Effector memory CD4-positive, alpha-beta T cell (primary cell): ENCODE measurements at regions not wholly inside any gene's neighbourhood (a gene's known extent, or its start where the extent isn't known, plus 50 kb on each side); places are given as distances from the start of the nearest gene placed in this dataset.

Experiments used
- DNase-seq, 3 donors: peaks; one replicate each; pipeline ENCODE4 v3.0.0-alpha.2; 2020
- H3K27ac ChIP-seq: 2 replicates; pipeline ENCODE4 v1.7.0; 2013; ENCODE audit warnings: mild to moderate bottlenecking, low read length, moderate library complexity; ENCODE audit not compliant: insufficient read depth, poor library complexity, severe bottlenecking
- H3K27me3 ChIP-seq: replicated peaks from 2 replicates; pipeline ENCODE4 v1.7.0; 2013; ENCODE audit warnings: mild to moderate bottlenecking, low read length; ENCODE audit not compliant: insufficient read depth, control insufficient read depth, poor library complexity, severe bottlenecking
- H3K36me3 ChIP-seq: 2 replicates; pipeline ENCODE4 v1.7.0; 2013; ENCODE audit warnings: mild to moderate bottlenecking, low read length, moderate library complexity; ENCODE audit not compliant: control insufficient read depth, insufficient read depth
- H3K4me1 ChIP-seq: 2 replicates; pipeline ENCODE4 v1.7.0; 2013; ENCODE audit warnings: low read length, mild to moderate bottlenecking; ENCODE audit not compliant: control insufficient read depth, insufficient read depth, poor library complexity, severe bottlenecking
- H3K4me3 ChIP-seq: 2 replicates; pipeline ENCODE4 v1.7.0; 2013; ENCODE audit warnings: low read length, low read depth, mild to moderate bottlenecking; ENCODE audit not compliant: insufficient read depth, poor library complexity, severe bottlenecking
- H3K9me3 ChIP-seq: 2 replicates; pipeline ENCODE4 v1.7.0; 2013; ENCODE audit warnings: mild to moderate bottlenecking, low read length, moderate library complexity; ENCODE audit not compliant: control insufficient read depth

DNA sequence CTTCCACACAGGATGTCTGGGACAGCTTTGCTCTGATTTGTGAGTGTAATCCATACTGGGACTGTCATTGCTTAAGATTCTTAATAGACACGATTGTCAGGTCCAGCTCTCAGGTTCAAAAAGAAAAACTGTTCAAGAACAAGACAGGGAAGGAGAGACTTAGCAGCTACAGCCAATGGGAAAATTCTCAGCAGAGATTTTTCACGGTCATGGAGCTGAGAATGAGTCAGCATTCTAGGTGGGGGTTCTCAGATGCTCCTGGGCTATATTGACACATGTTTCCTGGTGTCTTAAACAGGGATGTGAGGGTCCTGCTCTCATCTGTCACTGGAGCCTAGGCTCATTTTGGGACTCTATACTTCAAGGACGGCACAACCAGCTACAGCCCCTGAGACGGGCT, 318.3 kb downstream of the RRAGC start:
- DNase-seq = no peak
- no peaks in the 10 kb centered on the region for H3K36me3 ChIP-seq
- H3K4me3 ChIP-seq = no peak overlapping the region
- no peaks in the 10 kb centered on the region for H3K4me1 ChIP-seq
- H3K27me3 ChIP-seq = no peaks in the 10 kb centered on the region
- H3K27ac ChIP-seq = no peak overlapping the region
- no peaks in the 10 kb centered on the region for H3K9me3 ChIP-seq

DNA sequence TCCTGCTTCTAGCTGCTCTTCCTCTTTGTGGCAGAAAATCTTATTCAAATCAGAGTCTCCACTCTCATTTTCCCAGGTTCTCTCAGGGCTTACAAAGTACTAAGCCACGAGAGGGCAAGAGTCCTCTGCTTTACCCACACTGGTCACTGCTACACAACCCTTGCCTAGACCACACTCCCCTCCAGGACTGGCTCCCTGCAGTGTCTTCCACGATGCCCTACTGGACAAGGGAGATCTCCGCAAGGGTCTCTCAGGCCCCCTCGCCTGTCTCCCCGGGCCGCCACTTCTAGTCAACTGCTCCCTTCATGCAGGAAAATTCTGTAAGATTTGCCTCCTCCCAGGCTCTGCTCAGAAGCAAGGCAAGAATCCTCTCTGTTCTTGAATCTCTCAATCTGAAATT, 319.6 kb downstream of the RRAGC start:
- H3K4me3 ChIP-seq = no peak overlapping the region
- no peaks in the 10 kb centered on the region for H3K27me3 ChIP-seq
- H3K27ac ChIP-seq = no peak overlapping the region

DNA sequence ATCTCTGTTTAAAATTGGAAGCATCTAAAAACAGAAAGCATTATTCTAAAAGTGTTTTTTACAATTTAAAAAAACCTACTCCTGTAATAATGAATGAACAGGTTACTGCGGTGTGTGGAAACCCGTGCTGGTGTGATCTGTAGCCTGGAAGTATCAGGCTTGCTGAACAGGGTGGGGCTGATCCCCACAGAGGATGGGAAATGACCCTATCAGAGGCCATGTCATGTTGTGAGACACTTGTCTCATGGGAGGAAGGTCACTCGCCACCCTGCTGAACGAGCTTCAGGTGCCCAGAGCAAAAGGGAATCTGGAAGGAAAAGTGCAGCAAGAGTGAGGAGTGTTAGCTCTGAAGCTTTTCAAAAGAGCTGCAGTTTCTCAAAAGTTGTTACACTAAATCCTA, 320.7 kb downstream of the RRAGC start:
- no peak overlapping the region for H3K27ac ChIP-seq
- H3K9me3 ChIP-seq = no peaks in the 10 kb centered on the region
- H3K27me3 ChIP-seq = no peaks in the 10 kb centered on the region
- DNase-seq = no peak
- H3K4me1 ChIP-seq = no peaks in the 10 kb centered on the region
- H3K36me3 ChIP-seq = no peaks in the 10 kb centered on the region
- H3K4me3 ChIP-seq = no peak overlapping the region

More for the DNA sequence above, 319.6 kb downstream of the RRAGC start:
- H3K9me3 ChIP-seq = no peaks in the 10 kb centered on the region
- DNase-seq = no peak
- no peaks in the 10 kb centered on the region for H3K36me3 ChIP-seq
- H3K4me1 ChIP-seq = no peaks in the 10 kb centered on the region

DNA sequence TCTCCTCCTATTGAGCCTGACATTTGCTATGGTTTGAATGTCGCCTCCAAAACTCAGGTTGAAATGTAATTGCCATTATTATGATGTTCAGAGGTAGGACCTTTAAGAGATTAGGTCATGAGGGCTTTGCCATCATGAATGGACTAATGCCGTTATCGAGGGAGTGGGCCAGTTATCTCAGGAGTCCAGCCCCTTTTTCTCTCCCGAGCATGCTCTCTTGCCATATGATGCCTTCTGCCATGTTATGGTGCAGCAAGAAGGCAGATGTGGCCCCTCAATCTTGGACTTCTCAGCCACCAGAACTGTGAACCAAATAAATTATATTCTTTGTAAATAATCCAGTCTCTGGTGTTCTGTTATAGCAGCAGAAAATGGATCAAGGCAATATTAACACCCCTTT, 323.5 kb downstream of the RRAGC start:
- Histone ChIP-seq H3K4me1 (no peaks in the 10 kb centered on the region), H3K27ac (no peak overlapping the region), H3K4me3 (no peak overlapping the region), H3K36me3 (no peaks in the 10 kb centered on the region), H3K27me3 (no peaks in the 10 kb centered on the region), H3K9me3 (no peaks in the 10 kb centered on the region)
- DNase-seq = no peak

DNA sequence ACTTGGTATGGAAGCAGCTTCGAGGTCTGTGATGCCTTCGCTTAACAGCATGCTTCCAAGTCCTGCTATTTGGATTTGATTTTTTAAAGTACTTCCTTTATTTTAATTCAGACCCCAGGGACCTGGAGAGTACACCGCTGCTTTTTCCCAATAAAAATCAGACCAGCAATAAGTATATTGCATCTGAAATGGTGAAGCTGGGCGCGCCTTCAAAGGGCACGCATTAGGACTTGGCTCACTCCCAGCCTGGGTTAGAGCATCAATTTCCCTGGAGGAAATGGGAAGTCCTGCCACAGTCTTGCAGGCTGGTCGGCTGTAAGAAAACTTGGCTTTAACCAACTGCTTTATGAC, 325.1 kb downstream of the RRAGC start:
- Histone ChIP-seq H3K27ac (no peak overlapping the region), H3K9me3 (no peaks in the 10 kb centered on the region), H3K4me1 (no peaks in the 10 kb centered on the region), H3K27me3 (no peaks in the 10 kb centered on the region), H3K36me3 (no peaks in the 10 kb centered on the region), H3K4me3 (no peak overlapping the region)
- no peak for DNase-seq

DNA sequence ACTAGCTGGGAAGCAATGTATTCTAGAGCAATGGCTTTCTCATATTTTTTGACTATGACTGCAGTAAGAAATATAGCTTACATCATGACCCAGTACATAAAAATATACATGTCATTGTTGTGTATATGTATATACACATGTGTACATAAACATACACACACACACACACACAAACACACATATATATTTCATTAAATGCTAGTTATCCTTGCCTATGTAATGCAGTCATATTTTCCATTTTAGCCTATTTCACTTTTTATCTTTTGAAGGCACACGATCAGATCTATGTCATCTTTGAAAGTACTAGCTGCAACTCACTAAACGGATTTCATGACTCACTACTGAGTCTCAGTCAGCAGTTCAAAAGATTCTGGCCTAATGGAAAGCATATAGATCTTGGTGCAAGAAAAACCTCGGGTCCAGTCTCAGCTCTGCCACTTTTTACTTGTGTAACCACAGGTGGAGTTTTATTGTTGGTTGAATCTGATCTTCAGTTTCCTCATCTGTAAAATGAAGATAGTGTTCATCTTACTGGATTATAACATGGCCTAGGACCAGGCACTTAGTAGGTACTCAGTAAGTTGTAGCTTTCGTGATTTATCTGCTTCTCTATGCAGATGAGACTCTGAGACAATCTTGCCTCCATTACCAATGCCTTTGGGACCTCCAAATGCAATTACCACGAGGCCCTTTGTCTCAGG, 325.6 kb downstream of the RRAGC start:
- Histone ChIP-seq H3K27me3 (no peaks in the 10 kb centered on the region), H3K4me3 (no peak overlapping the region), H3K36me3 (no peaks in the 10 kb centered on the region), H3K4me1 (no peaks in the 10 kb centered on the region), H3K9me3 (no peaks in the 10 kb centered on the region), H3K27ac (no peak overlapping the region)
- DNase-seq = no peak

DNA sequence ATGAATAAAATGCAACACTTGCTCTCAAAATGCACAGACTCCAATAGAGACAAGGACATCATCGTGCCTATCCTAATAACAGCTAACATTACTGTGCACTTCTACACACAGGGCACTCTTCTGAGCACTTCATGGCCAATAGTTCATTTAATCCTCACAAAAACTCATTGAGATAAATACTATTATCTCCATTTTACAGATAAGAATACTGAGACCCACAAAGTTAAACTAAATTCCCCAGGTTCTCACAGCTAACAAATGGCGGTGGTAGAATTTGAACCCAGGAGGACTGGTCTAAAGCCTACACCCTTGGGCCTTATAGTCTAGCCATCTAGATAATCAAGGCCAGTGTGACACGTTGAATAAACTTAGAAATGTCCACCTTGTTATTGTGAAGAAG, 328.6 kb downstream of the RRAGC start:
- no peaks in the 10 kb centered on the region for H3K36me3 ChIP-seq
- no peaks in the 10 kb centered on the region for H3K9me3 ChIP-seq
- no peak overlapping the region for H3K27ac ChIP-seq
- no peak overlapping the region for H3K4me3 ChIP-seq
- no peaks in the 10 kb centered on the region for H3K4me1 ChIP-seq
- H3K27me3 ChIP-seq = no peaks in the 10 kb centered on the region
- DNase-seq = no peak

DNA sequence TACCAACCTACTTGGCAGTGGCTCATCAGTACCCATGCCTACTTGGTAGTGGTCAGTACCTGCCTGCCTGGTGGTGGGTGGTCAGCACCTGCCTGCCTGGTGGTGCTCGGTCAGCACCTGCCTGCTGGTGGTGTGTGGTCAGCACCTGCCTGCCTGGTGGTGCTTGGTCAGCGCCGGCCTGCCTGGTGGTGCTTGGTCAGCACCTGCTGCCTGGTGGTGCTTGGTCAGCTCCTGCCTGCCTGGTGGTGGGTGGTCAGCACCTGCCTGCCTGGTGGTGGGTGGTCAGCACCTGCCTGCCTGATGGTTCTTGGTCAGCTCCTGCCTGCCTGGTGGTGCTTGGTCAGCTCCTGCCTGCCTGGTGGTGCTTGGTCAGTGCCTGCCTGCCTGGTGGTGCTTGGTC, 329.6 kb downstream of the RRAGC start:
- no peaks in the 10 kb centered on the region for H3K4me1 ChIP-seq
- no peak for DNase-seq
- H3K27ac ChIP-seq = no peak overlapping the region
- H3K36me3 ChIP-seq = no peaks in the 10 kb centered on the region
- H3K9me3 ChIP-seq = no peaks in the 10 kb centered on the region
- H3K27me3 ChIP-seq = no peaks in the 10 kb centered on the region
- no peak overlapping the region for H3K4me3 ChIP-seq

DNA sequence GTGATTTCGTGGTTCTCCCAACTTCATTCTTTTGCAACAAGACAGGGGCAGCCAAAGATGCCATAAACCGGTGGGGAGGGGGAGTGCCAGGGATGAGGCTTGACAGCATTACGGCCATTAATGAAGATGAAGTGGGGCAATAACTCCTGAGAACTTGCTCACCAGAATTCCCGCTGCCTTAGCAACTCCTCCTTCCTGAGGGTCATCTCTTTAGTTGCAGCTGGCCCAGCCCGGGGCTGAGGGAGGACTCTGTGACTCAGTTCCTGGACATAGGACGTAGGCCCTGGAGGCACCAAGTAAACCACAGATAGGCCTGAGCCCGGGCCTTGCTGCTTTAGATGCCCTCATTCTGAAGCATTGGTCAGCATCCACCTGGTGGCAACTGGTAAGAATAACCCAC, 330.2 kb downstream of the RRAGC start:
- DNase-seq = no peak
- no peaks in the 10 kb centered on the region for H3K27me3 ChIP-seq
- no peaks in the 10 kb centered on the region for H3K9me3 ChIP-seq
- no peaks in the 10 kb centered on the region for H3K4me1 ChIP-seq
- no peak overlapping the region for H3K4me3 ChIP-seq
- no peaks in the 10 kb centered on the region for H3K36me3 ChIP-seq
- H3K27ac ChIP-seq = no peak overlapping the region

DNA sequence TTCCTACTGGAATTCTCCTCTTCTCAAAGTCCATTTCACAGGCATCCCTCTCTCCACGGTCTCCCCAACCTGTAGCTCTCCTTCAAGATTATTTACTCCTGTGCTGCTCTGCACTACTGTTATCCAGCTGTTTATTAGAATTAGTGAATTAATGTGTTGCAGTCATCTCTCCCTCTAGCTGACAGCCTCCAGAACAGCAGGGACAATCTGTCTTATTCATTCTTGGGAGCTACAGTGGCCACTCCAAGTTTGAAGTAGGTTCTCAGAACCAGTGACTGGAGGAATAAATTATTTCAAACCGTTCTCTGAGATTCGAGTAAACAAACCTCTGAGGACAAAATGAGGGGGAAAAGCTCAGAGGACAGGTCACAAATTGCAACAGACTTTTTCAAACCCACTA, 330.9 kb downstream of the RRAGC start:
- no peaks in the 10 kb centered on the region for H3K36me3 ChIP-seq
- no peaks in the 10 kb centered on the region for H3K4me1 ChIP-seq
- H3K4me3 ChIP-seq = no peak overlapping the region
- DNase-seq = no peak
- H3K27ac ChIP-seq = no peak overlapping the region
- no peaks in the 10 kb centered on the region for H3K9me3 ChIP-seq
- no peaks in the 10 kb centered on the region for H3K27me3 ChIP-seq
